ENCODE measurements at regions not wholly inside any gene's neighbourhood (a gene's known extent, or its start where the extent isn't known, plus 50 kb on each side); places are given as distances from the start of the nearest gene placed in this dataset.
A peak's percentile ranks its signal among the peaks of the same experiment; 100 is the strongest.
"Not testable (repeated sequence)": the region's sequence is repeated elsewhere in the genome, so short reads cannot be mapped to it uniquely, and the experiment has no call there.

DNA sequence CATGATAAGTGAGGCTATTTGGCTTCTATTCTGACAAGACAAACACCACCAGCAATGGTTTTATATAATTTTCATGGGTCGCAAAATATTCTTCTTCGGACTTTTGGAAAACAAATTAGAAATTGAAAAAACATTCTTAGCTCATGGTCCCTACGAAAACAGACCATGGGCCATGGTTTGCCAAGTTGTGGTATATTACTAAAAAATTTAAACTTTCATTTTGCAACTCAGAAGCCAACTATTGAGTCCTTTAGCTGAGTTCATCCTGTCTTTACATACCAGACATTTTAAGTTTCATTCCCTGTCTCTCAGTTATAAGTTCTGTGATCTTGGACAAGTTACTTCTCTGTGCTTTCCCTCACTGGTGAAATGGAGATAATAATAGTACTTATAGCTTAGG is 198.1 kb downstream of the CSNK1G3 start:
- no peak for DNase-seq (ENCODE audit: low spot score)

GRCh38 chr5:123709422-123709821 is 197.4 kb downstream of the CSNK1G3 start:
- no peak for DNase-seq (ENCODE audit: low spot score)

- no peak for DNase-seq (ENCODE audit: low spot score)
Observed at GRCh38 chr5:123708074-123708806, 196.3 kb downstream of the CSNK1G3 start.

DNA sequence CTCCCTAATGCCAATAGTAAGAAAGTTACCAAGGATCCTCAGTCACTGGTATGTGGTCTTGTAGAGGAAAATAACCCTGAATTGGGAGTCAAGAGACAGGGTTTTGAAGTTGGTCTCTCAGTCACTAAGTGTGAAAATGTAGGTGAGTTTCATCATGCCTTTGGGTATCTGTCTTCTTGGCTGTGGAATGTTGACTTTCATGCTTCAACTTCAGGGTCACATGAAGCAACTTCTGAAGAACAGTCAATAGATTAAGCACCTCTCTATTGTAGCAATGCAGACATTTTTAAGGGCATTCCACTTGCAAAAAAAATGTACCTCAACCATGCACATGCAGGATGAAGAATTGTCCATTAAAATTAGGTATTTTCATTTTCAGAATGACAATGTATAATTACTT is 194.6 kb downstream of the CSNK1G3 start:
- DNase-seq (ENCODE audit: low spot score): no peak

- no peak for DNase-seq (ENCODE audit: low spot score)
Observed at GRCh38 chr5:123705741-123706140, 193.8 kb downstream of the CSNK1G3 start.

GRCh38 chr5:123701511-123702200 is 189.7 kb downstream of the CSNK1G3 start:
- DNase-seq (ENCODE audit: low spot score): no peak

DNA sequence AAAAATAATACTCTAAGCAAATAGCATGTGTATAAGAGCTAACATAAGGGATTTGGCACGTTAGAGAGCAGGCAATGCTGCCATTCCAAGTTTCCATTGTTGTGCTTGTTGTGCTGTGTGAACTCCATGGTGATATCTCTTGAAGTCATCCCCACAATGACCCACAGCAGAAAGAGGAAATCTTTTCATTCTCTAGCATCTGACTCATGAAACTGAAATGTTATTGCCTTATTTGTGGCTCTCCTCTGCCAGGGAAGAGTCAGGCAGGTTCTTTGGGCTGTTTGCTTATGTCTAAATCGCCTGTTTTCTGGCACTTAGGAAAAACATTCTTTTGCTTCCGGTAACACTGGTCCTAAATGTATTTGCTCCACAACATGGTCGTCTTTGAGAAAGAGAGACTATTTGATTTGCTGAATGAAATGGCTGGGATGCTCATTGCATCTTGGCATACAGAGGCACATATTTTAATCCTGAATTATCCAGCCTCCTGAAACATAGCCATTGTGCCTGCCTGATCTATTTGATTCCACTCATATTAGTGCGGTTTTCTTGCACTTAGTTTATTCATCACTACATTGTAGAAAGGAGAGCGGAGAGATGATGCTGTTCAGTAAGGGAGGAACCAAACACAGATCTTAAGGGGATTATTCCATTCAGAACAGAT is 188.8 kb downstream of the CSNK1G3 start:
- peak; percentile 13 for DNase-seq (ENCODE audit: low spot score)

DNA sequence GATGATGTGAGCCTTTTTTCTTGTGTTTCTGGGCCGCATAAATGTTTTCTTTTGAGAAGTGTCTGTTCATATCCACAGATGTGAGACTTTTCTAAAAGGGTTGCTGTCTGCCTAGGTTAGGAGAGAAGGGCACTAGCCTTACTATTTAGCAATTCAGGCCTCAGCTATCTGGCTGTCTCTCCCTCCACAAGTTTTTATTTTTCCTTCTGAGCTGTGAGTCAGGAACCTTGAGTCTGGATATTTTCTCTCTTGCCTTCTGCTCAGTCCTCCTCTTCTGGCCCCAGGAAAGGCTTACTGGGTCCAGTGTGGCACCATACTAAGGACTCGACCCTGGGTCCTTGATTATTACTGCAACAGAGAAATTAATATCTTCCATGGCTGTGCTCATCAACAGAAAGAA is 187.6 kb downstream of the CSNK1G3 start:
- no peak for DNase-seq (ENCODE audit: low spot score)

DNA sequence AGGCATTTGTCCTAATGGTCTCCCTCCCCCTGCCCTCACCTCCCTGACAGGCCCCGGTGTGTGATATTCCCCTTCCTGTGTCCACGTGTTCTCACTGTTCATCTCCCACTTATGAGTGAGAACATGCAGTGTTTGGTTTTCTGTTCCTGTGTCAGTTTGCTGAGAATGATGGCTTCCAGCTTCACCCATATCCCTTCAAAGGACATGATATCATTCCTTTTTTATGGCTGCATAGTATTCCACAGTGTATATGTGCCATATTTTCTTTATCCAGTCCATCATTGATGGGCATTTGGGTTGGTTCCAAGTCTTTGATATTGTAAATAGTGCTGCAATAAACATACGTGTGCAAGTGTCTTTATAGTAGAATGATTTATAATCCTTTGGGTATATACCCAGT is 187.0 kb downstream of the CSNK1G3 start:
- DNase-seq (ENCODE audit: low spot score): not testable (repeated sequence)

- DNase-seq (ENCODE audit: low spot score): no peak
Observed at GRCh38 chr5:123696921-123697341, 185.0 kb downstream of the CSNK1G3 start.

DNA sequence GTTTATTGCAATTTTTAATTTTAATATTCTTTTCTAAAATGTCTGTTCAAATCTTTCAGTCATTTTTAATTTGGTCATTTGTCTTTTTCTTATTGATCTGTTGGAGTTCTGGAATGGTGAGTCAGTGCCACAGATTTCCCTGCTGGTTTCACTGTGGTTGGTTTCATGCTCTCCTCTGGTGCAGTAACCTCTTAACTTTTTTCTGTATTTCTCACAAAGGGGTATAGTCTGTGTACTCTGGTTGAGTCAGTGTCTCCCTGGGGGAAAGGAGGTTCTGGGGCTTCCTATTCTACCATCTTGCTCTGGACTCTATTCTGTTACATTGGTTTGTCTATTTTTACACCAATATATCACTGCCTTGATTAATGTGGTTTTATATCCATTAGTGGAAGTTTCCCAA is 178.8 kb downstream of the CSNK1G3 start:
- no peak for DNase-seq (ENCODE audit: low spot score)

GRCh38 chr5:123681061-123681460 is 169.1 kb downstream of the CSNK1G3 start:
- DNase-seq (ENCODE audit: low spot score): no peak

GRCh38 chr5:123673107-123673506 is 161.1 kb downstream of the CSNK1G3 start:
- DNase-seq (ENCODE audit: low spot score): peak; percentile 86

DNA sequence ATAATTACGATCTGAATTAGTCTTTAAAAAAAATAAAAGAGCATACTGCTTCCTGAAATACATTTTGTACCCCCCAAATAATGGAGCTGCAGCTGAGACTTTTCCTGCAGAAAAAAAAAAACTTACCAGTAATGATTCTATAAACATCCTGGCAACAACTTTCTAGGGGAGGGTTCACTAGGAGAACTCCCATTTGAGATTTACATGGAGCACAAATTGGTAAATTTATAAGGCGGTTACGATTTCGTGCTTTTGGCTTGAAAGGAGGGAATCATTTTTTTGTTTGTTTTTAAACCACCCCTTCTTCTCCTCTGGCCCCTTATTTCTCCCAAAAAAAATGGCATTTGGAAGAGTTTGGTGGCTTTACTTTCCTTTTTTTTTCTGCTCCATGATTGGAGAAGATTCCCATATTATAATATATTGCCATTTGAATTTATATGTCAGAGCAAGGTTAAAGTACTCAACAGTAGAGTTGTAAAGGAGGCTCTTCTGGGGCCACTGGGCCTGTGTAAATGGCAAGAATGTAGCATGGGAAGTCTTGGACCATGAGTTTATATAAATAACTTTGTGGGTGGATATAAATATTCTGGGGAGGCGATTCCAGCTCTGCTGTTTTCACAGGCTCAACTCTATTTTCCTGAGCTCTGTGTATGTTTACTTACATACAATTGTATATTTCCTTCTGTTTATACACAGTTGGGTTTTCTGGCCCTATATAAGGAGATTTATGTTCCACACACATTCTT is 159.9 kb downstream of the CSNK1G3 start:
- no peak for DNase-seq (ENCODE audit: low spot score)

DNA sequence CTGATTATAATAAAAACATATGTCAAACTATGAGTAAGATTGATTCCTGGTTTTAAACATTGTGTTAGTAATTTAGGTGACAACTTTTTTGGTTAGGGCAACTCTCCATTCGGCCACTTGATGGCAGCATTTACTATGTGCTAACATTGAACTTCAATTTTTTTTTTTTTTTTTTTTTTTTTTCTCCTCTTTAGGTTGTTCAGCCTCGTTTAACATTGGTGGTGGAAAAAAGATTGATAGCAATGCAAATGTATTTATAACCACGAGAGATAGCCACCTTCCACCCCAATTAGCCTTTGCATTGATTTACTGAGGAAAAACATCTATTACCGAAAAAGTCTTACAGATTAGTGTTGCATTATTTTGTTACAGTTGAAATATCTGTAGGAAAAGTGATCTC is 159.1 kb downstream of the CSNK1G3 start:
- peak; percentile 65 for DNase-seq (ENCODE audit: low spot score)

Measured in SW480 (cell line).